Nephron progenitor cell (in vitro differentiated cells): ENCODE measurements at regions not wholly inside any gene's neighbourhood (a gene's known extent, or its start where the extent isn't known, plus 50 kb on each side); places are given as distances from the start of the nearest gene placed in this dataset.

Experiments used
- DNase-seq: peaks from one replicate; pipeline ENCODE4 v3.0.0; 2021
- H3K27ac Mint-ChIP-seq: 2 replicates; pipeline ENCODE4 v1.8.0; 2021; ENCODE audit warnings: mild to moderate bottlenecking, moderate library complexity, mixed read lengths
- H3K27me3 Mint-ChIP-seq: 2 replicates; pipeline ENCODE4 v1.8.0; 2021; ENCODE audit warnings: mild to moderate bottlenecking, low read depth, mixed read lengths; ENCODE audit not compliant: poor library complexity
- H3K36me3 Mint-ChIP-seq: 2 replicates; pipeline ENCODE4 v1.8.0; 2021; ENCODE audit warnings: low read depth, mixed read lengths
- H3K4me1 Mint-ChIP-seq: 2 replicates; pipeline ENCODE4 v1.8.0; 2021; ENCODE audit warnings: mixed read lengths
- H3K4me3 Mint-ChIP-seq: 2 replicates; pipeline ENCODE4 v1.8.0; 2021; ENCODE audit warnings: mild to moderate bottlenecking, moderate library complexity, mixed read lengths
- H3K9me3 Mint-ChIP-seq: 2 replicates; pipeline ENCODE4 v1.8.0; 2021; ENCODE audit warnings: mild to moderate bottlenecking, moderate library complexity, mixed read lengths
- CTCF ChIP-seq: fragments of 200-600 bp; sonication (generic); IDR thresholded peaks from 2 replicates; pipeline ENCODE4 v1.5.0; 2021; ENCODE audit warnings: antibody characterized with exemption

- no peak for TF ChIP-seq CTCF
- no peak overlapping the region for H3K27ac Mint-ChIP-seq
- H3K4me1 Mint-ChIP-seq = peaks cover 35% of the 10 kb centered on the region
- peak; percentile 26 for DNase-seq
- H3K4me3 Mint-ChIP-seq = no peak overlapping the region
- no peaks in the 10 kb centered on the region for H3K36me3 Mint-ChIP-seq
- H3K27me3 Mint-ChIP-seq = peaks cover 3% of the 10 kb centered on the region
- H3K9me3 Mint-ChIP-seq = no peaks in the 10 kb centered on the region
Measured at GRCh38 chr10:130377986-130378540, 241.9 kb downstream of the GLRX3 start.

- Mint-ChIP-seq H3K27ac (no peak overlapping the region), H3K27me3 (peaks cover 4% of the 10 kb centered on the region), H3K4me3 (no peak overlapping the region), H3K9me3 (peaks cover 4% of the 10 kb centered on the region), H3K4me1 (peaks cover 41% of the 10 kb centered on the region), H3K36me3 (no peaks in the 10 kb centered on the region)
- peak; percentile 21 for TF ChIP-seq CTCF
- DNase-seq = no peak
Measured at GRCh38 chr10:130378556-130379400, 242.6 kb downstream of the GLRX3 start.

GRCh38 chr10:130380056-130380455 is 243.9 kb downstream of the GLRX3 start:
- no peak overlapping the region for H3K4me3 Mint-ChIP-seq
- H3K9me3 Mint-ChIP-seq = peaks cover 13% of the 10 kb centered on the region
- no peak overlapping the region for H3K27ac Mint-ChIP-seq
- TF ChIP-seq CTCF = no peak
- H3K36me3 Mint-ChIP-seq = no peaks in the 10 kb centered on the region
- peaks cover 6% of the 10 kb centered on the region for H3K27me3 Mint-ChIP-seq
- DNase-seq = no peak
- H3K4me1 Mint-ChIP-seq = peaks cover 45% of the 10 kb centered on the region

GRCh38 chr10:130382031-130382430 is 245.8 kb downstream of the GLRX3 start:
- H3K36me3 Mint-ChIP-seq = no peaks in the 10 kb centered on the region
- H3K4me1 Mint-ChIP-seq = peaks cover 54% of the 10 kb centered on the region
- peaks cover 6% of the 10 kb centered on the region for H3K27me3 Mint-ChIP-seq
- H3K4me3 Mint-ChIP-seq = no peak overlapping the region
- no peak for TF ChIP-seq CTCF
- H3K27ac Mint-ChIP-seq = no peak overlapping the region
- peaks cover 18% of the 10 kb centered on the region for H3K9me3 Mint-ChIP-seq
- DNase-seq = no peak

GRCh38 chr10:130387936-130388580 is 251.9 kb downstream of the GLRX3 start:
- Mint-ChIP-seq H3K4me1 (peaks cover 27% of the 10 kb centered on the region), H3K27ac (no peak overlapping the region), H3K27me3 (peaks cover 16% of the 10 kb centered on the region), H3K36me3 (no peaks in the 10 kb centered on the region), H3K4me3 (no peak overlapping the region), H3K9me3 (peaks cover 42% of the 10 kb centered on the region)
- no peak for TF ChIP-seq CTCF
- DNase-seq = no peak
